H9 (cell line): ENCODE measurements at regions not wholly inside any gene's neighbourhood (a gene's known extent, or its start where the extent isn't known, plus 50 kb on each side); places are given as distances from the start of the nearest gene placed in this dataset.

Experiments used
- DNase-seq: peaks from one replicate; pipeline ENCODE4 v3.0.0-alpha.2; 2017
- H2AFZ ChIP-seq: one replicate; pipeline ENCODE4 v1.6.1; 2013; ENCODE audit warnings: mild to moderate bottlenecking, low read length, control low read depth, moderate library complexity
- H2AK5ac ChIP-seq: 2 replicates; pipeline ENCODE4 v1.6.1; 2013; ENCODE audit warnings: low read length, control low read depth, mixed read lengths; ENCODE audit not compliant: insufficient read length
- H2BK120ac ChIP-seq: one replicate; pipeline ENCODE4 v1.6.1; 2013; ENCODE audit warnings: low read depth, mild to moderate bottlenecking, low read length, control low read depth, inconsistent platforms; ENCODE audit not compliant: poor library complexity, severe bottlenecking
- H2BK12ac ChIP-seq: 2 replicates; pipeline ENCODE4 v1.6.1; 2013; ENCODE audit warnings: low read length, control low read depth, mixed read lengths, low read depth; ENCODE audit not compliant: insufficient read length
- H2BK15ac ChIP-seq: 2 replicates; pipeline ENCODE4 v1.6.1; 2013; ENCODE audit warnings: low read depth, low read length, control low read depth
- H2BK20ac ChIP-seq: one replicate; pipeline ENCODE4 v1.6.1; 2013; ENCODE audit warnings: low read depth, mild to moderate bottlenecking, low read length, control low read depth, inconsistent platforms; ENCODE audit not compliant: poor library complexity, severe bottlenecking
- H2BK5ac ChIP-seq: 2 replicates; pipeline ENCODE4 v1.6.1; 2013; ENCODE audit warnings: low read length, control low read depth, mixed read lengths; ENCODE audit not compliant: insufficient read length
- H3K14ac ChIP-seq: 2 replicates; pipeline ENCODE4 v1.6.1; 2013; ENCODE audit warnings: low read length, control low read depth; ENCODE audit not compliant: insufficient read depth
- H3K18ac ChIP-seq: 2 replicates; pipeline ENCODE4 v1.6.1; 2013; ENCODE audit warnings: low read depth, mild to moderate bottlenecking, mixed read lengths, low read length, control low read depth; ENCODE audit not compliant: insufficient read length
- H3K23ac ChIP-seq: 2 replicates; pipeline ENCODE4 v1.6.1; 2013; ENCODE audit warnings: low read length, control low read depth, mixed read lengths, low read depth; ENCODE audit not compliant: insufficient read length
- H3K23me2 ChIP-seq: 2 replicates; pipeline ENCODE4 v1.6.1; 2013; ENCODE audit warnings: low read depth, mild to moderate bottlenecking, mixed read lengths, low read length, control low read depth; ENCODE audit not compliant: insufficient read length, poor library complexity, severe bottlenecking
- H3K27ac ChIP-seq: 2 replicates; pipeline ENCODE4 v1.5.1; 2013; ENCODE audit warnings: low read length, control low read depth, mixed read lengths, low read depth; ENCODE audit not compliant: insufficient read length
- H3K27me3 ChIP-seq: 2 replicates; pipeline ENCODE4 v1.6.1; 2013; ENCODE audit warnings: low read length, control low read depth, inconsistent platforms; ENCODE audit not compliant: insufficient read depth
- H3K4ac ChIP-seq: 2 replicates; pipeline ENCODE4 v1.6.1; 2013; ENCODE audit warnings: low read depth, mild to moderate bottlenecking, control low read depth, inconsistent platforms, low read length, moderate library complexity
- H3K4me1 ChIP-seq: 2 replicates; pipeline ENCODE4 v1.6.1; 2013; ENCODE audit warnings: low read length, control low read depth, inconsistent platforms; ENCODE audit not compliant: insufficient read depth
- H3K4me2 ChIP-seq: 2 replicates; pipeline ENCODE4 v1.6.1; 2013; ENCODE audit warnings: low read length, control low read depth, mixed read lengths; ENCODE audit not compliant: insufficient read length, insufficient read depth
- H3K56ac ChIP-seq: 2 replicates; pipeline ENCODE4 v1.6.1; 2013; ENCODE audit warnings: low read depth, mild to moderate bottlenecking, mixed read lengths, low read length, control low read depth; ENCODE audit not compliant: insufficient read length
- H3K79me1 ChIP-seq: 2 replicates; pipeline ENCODE4 v1.6.1; 2013; ENCODE audit warnings: low read depth, mild to moderate bottlenecking, moderate library complexity, low read length, control low read depth, inconsistent platforms; ENCODE audit not compliant: insufficient read depth, poor library complexity, severe bottlenecking
- H3K79me2 ChIP-seq: 2 replicates; pipeline ENCODE4 v1.6.1; 2013; ENCODE audit warnings: low read length, control low read depth, inconsistent platforms; ENCODE audit not compliant: insufficient read depth
- H3K9ac ChIP-seq: 2 replicates; pipeline ENCODE4 v1.6.1; 2013; ENCODE audit warnings: low read length, control low read depth, mixed read lengths; ENCODE audit not compliant: insufficient read length; ENCODE audit errors: extremely low read depth
- H3K9me3 ChIP-seq: one replicate; pipeline ENCODE4 v1.6.1; 2013; ENCODE audit warnings: low read depth, low read length, inconsistent platforms; ENCODE audit not compliant: control insufficient read depth
- H3T11ph ChIP-seq: one replicate; pipeline ENCODE4 v1.6.1; 2013; ENCODE audit warnings: mild to moderate bottlenecking, low read length, control low read depth, inconsistent platforms
- H4K20me1 ChIP-seq: one replicate; pipeline ENCODE4 v1.6.1; 2013; ENCODE audit not compliant: control insufficient read depth, insufficient read length, insufficient read depth
- H4K5ac ChIP-seq: 2 replicates; pipeline ENCODE4 v1.6.1; 2013; ENCODE audit warnings: low read depth, mild to moderate bottlenecking, mixed read lengths, low read length, control low read depth; ENCODE audit not compliant: insufficient read length
- H4K8ac ChIP-seq: replicated peaks from 2 replicates; pipeline ENCODE4 v1.6.1; 2013; ENCODE audit warnings: low read length, control low read depth, mixed read lengths, low read depth; ENCODE audit not compliant: insufficient read length
- H4K91ac ChIP-seq: 2 replicates; pipeline ENCODE4 v1.6.1; 2013; ENCODE audit warnings: low read depth, mild to moderate bottlenecking, moderate library complexity, mixed read lengths, low read length, control low read depth; ENCODE audit not compliant: insufficient read length
- H3K27ac Mint-ChIP-seq, 3 experiments: 2 replicates in 2 of 3; 3 replicates in 1 of 3; pipeline ENCODE4 v1.8.0; 2020 to 2021; ENCODE audit warnings: mixed read lengths in 3 of 3, mild to moderate bottlenecking in 1 of 3, moderate library complexity in 1 of 3
- H3K27me3 Mint-ChIP-seq: 2 replicates; pipeline ENCODE4 v1.8.0; 2021; ENCODE audit warnings: low read depth, mild to moderate bottlenecking, moderate library complexity, mixed read lengths
- H3K36me3 Mint-ChIP-seq, 3 experiments: 2 replicates in 2 of 3; 3 replicates in 1 of 3; pipeline ENCODE4 v1.8.0; 2020 to 2021; ENCODE audit warnings: low read depth in 3 of 3, mixed read lengths in 3 of 3; ENCODE audit not compliant: insufficient read depth in 1 of 3
- H3K4me1 Mint-ChIP-seq, 2 experiments: 2 replicates each; pipeline ENCODE4 v1.8.0; 2020; ENCODE audit warnings: mixed read lengths in 2 of 2
- H3K4me3 Mint-ChIP-seq, 2 experiments: 2 replicates in 1 of 2; 3 replicates in 1 of 2; pipeline ENCODE4 v1.8.0; 2020 to 2021; ENCODE audit warnings: mild to moderate bottlenecking in 2 of 2, mixed read lengths in 2 of 2, moderate library complexity in 1 of 2
- H3K9me3 Mint-ChIP-seq, 2 experiments: 2 replicates in 1 of 2; 3 replicates in 1 of 2; pipeline ENCODE4 v1.8.0; 2020; ENCODE audit warnings: mild to moderate bottlenecking in 2 of 2, mixed read lengths in 2 of 2, moderate library complexity in 1 of 2
- CTCF ChIP-seq: fragments of 200-600 bp; sonication (generic); conservative IDR thresholded peaks from 3 replicates; pipeline ENCODE4 v1.8.0; 2021; ENCODE audit warnings: antibody characterized with exemption, mild to moderate bottlenecking
- whole genome bisulfite sequencing: extraction: QIAGEN DNeasy Blood & Tissue Kit; methylation state at CpG from one replicate; pipeline ENCODE4 v1.1.7; 2013; ENCODE audit warnings: missing lambda C conversion rate, low lambda C conversion rate, mixed read lengths; ENCODE audit not compliant: insufficient read length; ENCODE audit errors: extremely low coverage; 5-methylcytosine and 5-hydroxymethylcytosine counted together

GRCh38 chr2:45083175-45083574 lies 73.9 kb upstream of the SIX2 start:
- no peak overlapping the region for H3K4me3 Mint-ChIP-seq
- no peaks in the 10 kb centered on the region; a peak in 1 of 7 replicates for H3K36me3 Mint-ChIP-seq
- Histone ChIP-seq H3K56ac (no peak overlapping the region), H2BK5ac (no peak overlapping the region), H4K20me1 (no peaks in the 10 kb centered on the region), H4K91ac (no peak overlapping the region), H3K9ac (no peak overlapping the region), H3K4me2 (no peak overlapping the region), H3K9me3 (no peaks in the 10 kb centered on the region), H3K79me2 (no peaks in the 10 kb centered on the region), H3K18ac (no peak overlapping the region), H2BK15ac (no peak overlapping the region), H3T11ph (no peak overlapping the region), H2BK12ac (no peak overlapping the region), H3K23me2 (no peaks in the 10 kb centered on the region), H3K27me3 (no peaks in the 10 kb centered on the region), H2AFZ (no peak overlapping the region), H3K23ac (no peak overlapping the region), H3K79me1 (no peaks in the 10 kb centered on the region), H2BK20ac (no peak overlapping the region), H3K27ac (no peak overlapping the region), H4K5ac (no peak overlapping the region), H3K4me1 (no peaks in the 10 kb centered on the region), H3K4ac (no peak overlapping the region), H2AK5ac (no peak overlapping the region), H2BK120ac (no peak overlapping the region), H4K8ac (no peak overlapping the region), H3K14ac (no peak overlapping the region)
- no peak overlapping the region for H3K27ac Mint-ChIP-seq
- no CpG with 5 or more reads among the region's 4 CpGs for WGBS
- peaks cover 6% of the 10 kb centered on the region in 2 experiments; a peak in 2 of 5 replicates for H3K9me3 Mint-ChIP-seq
- peaks cover 0 to 2% of the 10 kb centered on the region in 2 experiments; a peak in 1 of 4 replicates for H3K4me1 Mint-ChIP-seq
- TF ChIP-seq CTCF, result 0 out of 3 replicates have a peak, but pooled peaks have one; percentile 9
- no peak for DNase-seq
- peaks cover 3% of the 10 kb centered on the region; the same call in 1 of the 2 replicates for H3K27me3 Mint-ChIP-seq
